NCI-H128 (cell line): ENCODE measurements at regions not wholly inside any gene's neighbourhood (a gene's known extent, or its start where the extent isn't known, plus 50 kb on each side); places are given as distances from the start of the nearest gene placed in this dataset.

Experiments used
- DNase-seq: peaks from one replicate; lab custom pipeline; 2025; ENCODE audit not compliant: unreplicated experiment; lab: John Stamatoyannopoulos, UW

DNA sequence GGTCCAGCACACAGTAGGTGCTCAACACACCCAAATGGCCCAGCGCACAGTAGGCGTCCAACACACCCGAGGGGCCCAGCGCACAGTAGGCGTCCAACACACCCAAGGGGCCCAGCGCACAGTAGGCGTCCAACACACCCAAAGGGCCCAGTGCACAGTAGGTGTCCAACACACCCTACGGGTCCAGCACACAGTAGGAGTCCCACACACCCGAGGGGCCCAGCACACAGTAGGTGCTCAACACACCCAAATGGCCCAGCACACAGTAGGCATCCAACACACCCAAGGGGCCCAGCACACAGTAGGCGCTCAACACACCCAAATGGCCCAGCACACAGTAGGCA, 80.8 kb downstream of the FOXL3 start:
- DNase-seq = no peak

DNA sequence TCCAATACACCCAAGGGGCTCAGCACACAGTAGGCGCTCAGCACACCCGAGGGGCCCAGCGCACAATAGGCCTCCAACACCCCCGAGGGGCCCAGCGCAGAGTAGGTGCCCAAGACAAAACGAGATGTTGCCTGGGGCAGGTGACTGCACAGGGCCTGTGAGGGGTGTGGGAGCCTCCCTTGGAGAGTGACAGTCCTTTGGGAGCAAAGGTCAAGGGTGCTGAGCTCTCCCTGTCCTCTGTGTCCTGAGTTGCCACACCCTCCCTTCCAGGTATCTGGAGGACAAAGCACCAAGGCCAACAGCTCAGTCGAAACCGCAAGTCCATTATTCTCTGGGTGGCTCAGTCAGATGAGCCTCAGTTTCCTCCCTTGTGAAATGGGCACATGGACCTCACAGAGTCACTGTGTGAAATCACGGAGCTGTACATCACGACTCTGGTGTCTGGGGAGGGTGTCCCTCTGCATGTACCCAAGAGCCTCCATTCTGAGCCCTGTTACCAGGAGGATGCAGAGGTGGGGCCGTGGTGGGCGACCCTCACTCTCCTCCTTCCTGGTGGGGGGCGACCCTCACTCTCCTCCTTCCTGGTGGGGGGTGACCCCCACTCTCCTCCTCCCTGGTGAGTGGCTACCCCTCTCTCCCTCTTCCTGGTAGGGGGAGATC, 81.3 kb downstream of the FOXL3 start:
- DNase-seq = no peak

DNA sequence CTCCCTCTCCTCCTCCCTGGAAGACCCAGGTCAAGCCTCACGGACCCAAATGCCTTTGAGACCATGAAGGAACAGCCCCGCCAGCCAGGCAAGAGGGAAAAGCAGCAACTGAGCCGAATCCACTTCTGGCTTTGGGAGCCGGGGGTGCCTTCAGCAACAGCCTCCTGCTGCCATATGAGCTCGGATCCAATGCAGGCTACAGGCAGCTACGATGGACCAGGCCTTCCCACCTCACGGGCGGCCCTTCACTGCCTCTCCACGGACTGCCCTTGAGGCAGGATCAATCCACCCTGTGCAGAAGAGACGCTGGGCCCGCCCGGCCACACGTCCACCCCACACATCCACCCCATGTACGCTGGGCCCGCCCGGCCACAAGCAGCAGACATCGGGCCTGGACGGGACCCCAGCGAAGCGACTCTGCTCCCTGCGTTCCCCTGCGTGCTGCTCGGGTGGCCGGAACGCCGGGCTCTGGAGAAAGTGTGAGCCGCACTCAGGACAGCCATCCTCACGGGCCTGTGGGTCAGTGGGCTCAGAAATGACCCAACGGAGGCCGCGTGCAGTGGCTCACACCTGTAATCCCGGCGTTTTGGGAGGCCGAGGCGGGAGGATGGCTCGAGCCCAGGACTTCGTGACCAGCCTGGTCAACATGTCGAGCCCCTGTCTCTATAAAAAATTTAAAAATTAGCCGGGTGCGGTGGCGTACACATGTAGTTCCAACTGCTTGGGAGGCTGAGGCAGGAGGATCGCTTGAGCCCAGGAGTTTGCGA, 82.0 kb downstream of the FOXL3 start:
- DNase-seq = no peak

DNA sequence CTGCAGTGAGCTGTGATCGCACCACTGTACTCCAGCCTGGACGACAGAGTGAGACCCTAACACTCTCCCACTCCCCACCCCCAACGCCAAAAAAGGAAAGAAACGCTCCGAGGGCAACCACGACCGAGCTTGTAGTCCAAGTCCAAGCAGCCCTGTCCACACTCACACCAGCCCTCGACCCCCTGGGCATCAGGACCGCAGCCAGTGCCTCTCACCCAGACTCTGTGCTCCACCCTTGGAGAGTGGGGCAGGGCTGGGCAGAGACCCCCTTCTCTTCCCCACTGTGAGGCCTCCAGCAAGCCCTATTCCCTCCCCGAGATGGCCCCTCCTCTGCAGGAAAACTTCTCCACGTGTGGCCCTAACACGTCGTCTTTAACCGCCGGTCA, 82.6 kb downstream of the FOXL3 start:
- DNase-seq = no peak

DNA sequence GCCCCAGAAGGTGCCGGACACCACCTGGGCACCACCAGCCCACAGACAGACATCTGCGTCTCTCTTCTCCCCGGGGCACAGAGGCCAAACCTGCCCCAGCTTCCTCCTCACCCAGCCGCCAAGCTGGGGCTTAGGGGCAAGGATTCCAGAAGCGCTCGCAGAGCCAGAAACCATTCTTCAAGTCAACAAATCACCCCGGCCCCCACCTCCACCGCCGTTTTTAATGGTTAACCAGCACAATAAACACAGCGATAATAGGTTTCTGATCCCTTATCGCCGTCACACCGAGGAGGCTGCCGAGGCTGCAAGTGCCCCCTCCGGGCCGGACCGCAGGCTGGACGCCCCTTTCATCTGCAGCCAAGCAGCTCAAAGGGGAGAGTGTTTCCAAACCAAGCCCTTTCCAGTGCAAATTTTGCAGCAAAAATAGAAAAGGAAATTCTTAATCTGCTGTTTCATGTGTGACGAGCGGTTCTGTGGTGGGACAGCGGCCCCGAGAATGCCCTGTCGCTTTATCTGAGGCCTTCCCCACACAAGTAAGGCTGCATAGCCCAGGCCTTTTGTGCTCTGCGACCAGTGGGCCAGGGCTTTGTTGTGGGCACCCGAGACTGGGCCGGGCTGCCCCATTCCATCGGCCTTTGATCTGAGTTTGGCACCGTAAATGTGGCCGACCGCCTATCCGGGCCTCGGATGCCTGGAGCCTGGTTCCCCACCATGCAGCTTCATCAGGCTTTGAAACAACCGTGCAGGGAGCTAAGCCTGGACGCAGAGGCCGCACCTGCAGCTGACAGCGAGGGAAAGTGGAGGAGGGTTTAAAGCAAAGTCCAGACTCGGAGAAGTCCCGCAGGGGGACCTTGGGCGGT, 83.2 kb downstream of the FOXL3 start:
- no peak for DNase-seq

DNA sequence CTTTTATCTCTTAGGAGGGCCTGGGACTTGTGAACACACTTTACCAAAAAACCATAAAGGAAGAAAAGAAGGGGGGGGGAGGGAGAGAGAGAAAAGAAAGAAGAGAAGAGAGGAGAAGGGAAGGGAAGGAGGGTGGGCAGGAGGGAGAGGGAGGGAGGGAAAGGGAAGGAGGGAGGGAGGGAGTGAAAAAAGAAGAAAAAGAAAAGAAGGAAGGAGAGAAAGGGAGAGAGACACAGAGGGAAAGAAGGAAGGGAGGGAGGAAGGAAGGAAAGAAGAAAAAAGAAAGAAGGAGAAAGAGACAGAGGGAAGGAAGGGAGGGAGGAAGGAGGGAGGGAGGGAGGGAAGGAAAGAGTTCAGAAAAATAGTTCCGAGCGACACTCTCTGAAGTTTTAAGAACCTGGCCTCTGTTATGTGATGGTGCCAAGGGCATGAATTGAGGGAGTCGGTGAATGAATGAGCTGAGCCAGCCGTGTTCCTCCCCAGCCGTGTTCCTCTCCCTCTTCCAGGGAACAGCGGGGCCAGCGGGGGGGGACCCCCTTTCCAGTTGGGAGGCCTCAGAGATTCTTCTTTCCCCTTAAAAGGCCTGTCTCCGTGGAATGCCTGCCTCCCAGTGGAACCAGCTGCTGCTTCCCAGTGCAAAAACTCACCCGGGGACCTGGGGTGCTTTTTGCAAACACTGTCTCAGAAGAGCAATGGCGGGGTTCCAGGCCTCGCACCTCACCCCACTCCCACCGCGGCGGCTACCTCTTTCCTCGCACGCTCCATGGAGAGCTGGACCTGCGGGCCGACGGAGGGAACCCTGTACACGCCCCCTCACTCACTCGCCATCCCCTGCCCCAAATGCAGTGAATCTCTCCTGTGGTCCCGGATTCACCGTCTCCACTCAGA, 84.1 kb downstream of the FOXL3 start:
- DNase-seq = no peak

DNA sequence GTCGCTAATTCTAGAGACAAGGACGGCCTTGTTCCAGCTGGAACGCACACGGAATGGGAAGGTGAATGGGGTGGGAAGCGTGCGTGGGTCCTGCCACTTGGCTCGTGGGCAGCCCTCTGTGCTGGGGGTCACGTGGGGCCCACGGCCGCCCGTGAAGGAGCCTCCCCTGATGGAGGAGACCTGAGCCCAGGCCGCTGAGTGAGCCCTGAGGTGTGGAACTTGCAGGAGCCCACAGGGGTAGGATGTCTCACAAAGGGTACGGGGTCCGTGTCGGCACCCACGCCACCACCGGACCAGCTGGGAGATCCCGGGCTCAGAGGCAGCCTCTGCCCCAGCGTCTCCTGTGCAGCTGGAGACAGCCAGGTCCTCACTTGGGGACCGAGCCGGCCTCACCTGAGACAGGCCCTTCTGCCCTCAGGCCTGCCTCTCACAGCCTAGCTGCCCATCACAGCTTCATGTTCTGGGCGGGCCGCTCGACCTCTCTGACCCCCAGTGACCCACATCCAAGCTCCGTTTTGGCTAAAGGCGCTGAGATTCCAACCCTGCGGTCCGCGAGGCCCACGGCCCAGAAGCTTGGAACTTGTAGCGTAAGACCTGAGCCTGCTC, 84.8 kb downstream of the FOXL3 start:
- DNase-seq = no peak

DNA sequence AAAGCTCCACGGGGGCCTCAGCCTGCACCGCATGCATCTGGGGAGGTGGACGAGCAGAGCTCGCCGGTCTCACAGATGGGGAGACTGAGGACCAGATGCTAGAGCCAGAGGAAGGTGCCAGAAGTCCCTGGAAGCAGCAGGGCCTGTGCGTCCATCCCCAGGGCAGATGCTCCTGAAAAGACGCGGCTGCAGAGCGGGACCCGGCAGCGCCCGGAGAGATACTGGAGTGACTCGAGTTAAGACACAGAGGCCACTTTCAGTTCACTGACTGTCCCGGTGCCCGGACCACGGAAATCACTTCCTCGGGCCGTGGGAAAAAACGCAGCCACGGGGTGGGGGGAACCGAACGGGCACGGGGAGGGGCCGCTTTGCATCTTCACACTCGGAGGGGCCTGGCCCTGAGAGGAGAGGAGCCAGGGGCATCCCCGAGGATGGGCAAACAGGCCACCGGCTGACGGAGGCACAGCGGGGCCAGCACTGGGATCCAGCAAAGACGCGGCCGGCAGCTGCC, 85.4 kb downstream of the FOXL3 start:
- DNase-seq = no peak

DNA sequence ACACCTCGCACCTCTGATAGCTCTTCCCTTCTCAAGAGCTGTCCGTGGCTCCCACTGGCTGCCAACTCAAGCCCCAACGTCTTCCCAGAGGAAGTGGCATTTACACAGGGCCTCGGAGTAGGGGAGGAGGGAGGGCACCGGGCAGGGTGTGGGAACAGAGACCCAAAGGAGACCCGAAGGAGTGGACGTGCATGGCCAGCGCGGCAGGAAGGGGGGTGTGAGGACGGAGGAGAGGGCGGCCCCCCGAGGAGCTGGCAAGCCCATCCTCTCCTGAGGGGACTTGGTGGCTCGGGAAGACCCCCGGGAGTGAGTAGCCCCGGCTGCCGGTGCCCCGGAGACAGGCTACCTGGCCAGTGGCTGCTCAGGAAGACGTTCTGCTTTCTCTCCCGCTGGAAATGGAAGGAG, 85.9 kb downstream of the FOXL3 start:
- no peak for DNase-seq

DNA sequence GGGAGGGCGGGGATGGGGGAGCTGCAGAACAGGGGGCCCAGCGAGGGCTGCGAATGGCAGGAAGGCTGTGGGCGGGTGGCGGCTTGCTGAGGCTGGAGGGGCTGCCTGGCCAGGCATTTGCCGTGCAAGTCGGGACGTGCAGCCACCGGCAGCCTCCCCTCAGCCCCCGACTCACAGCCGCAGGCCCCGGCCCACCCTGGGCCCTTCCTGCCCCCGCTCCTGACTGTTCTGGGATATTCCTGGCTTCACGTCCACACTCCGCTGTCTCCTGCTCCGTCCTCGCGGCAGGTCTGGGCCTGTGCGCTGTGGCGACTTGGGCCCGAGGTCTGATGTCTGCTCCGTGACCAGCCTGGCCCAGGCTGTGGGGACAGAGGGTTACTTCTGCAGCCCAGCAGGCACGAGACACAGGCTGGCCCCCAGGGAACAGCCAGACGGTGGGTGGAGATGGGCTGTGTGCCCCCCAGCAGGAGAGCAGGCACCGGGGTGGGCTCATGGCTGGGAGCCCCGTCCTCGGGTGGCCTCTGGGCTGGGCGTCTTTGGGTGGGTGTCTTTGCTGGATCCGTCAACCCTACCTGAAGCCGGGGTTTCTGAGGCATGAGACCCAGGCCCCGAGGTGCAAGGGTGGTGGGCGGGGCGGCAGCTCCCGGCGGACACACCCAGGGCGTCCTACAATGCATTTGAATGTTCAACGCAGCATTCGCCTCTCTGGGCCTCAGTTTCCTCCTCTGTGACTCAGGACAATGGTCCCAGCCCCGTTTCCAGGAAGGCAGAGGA, 86.5 kb downstream of the FOXL3 start:
- DNase-seq = no peak

DNA sequence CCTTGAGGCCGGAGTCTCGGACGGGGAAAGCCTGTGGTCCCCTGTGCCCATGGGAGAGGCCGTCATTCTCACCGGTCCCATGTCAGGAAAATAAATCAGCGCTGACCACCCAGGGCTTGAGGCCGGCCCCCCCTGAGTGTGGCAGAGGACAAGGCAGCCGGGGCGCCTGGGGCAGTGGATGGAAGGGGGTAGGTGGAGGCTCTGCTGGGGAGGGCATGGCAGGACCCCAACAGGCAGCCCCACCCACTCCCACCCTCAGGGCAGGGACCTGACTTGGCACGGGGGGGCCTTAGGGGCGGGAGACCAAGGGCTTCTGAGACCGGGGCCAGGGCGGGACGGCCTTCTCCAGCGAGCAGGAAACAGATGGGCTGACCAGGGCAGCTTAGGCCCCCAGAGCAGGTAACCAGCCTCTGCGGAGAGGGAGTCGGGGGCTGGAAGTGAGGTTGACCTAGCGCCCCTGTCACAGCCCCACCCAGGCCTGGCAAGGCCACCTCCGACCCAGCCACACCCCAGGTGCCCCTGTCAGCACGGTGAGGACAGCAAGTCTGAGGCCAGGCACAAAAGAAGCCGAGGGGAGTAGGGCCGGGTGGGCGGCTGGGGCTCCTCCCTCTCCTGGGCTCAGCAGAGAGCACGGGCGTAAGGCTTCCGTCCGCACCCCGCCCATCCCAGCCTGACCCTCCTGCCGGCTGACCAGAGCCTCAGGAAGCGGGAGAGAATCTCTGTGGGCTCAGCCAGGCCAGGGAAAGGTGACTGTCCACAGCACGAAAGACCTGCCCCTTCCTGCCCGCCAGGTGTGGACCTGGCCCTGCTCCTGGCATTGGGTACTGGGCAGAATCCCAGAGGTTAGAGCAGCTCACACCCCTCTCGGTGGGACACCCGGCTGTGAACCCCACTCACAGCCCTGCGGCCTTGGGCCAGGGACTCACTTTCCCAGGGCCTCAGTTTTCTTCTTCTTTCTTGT, 87.4 kb downstream of the FOXL3 start:
- no peak for DNase-seq

DNA sequence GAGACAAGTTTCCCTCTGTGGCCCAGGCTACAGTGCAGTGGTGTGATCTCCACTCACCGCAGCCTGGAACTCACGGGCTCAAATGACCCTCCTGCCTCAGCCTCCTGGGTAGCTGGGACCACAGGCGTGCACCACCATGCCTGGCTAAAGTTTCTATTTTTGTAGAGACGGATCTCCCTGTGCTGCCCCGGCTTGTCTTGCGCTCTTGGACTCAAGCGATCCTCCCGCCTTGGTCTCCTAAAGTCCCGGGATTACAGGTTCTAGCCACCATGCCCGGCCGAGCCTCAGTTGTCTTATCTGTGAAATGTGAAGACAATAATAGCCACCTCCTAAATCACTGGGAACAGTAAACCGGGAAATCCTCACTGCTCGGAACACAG, 88.1 kb downstream of the FOXL3 start:
- DNase-seq = no peak

DNA sequence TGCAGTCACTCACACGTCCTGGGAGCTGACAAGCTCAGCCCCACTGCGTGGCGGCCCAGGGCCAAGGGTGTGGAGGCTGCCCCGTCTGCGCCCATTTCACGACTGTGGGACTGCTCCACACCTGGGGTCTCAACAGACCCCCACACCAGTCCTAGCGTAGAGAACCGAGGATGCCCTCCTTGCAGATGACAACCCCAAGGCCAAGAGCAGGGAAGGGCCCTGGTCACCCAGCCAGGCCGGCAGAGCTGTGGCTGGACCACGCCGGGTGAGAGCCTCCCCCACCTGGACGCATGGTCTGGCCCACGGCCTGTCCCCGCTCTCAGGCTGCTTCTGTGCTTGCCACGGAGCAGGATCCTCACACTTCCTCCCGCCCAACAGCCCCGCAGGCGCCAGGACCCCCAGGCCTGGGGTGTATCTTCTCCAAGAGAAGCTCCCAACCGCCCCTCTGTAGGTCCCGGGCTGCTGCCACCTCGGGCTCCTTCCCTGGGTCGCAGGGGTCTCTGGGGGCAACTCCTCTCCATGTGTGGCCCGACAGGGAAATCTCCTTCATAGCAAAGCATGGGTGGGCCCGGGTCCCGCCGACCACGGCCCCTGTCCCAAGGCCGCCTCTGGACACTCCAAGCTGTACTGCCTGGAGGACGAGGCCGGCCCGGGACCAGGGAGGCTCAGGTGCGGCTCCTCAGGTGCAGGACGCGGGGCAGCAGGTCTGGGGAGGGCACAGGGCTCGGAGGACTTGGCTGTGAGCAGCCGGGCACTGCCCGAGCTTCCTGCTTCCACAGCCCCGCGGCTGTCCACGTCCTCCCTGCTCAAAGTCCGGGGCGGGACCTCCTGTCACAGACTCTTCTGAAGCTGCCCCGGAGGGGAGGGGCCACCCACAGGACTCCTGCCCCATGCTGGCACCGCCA, 88.8 kb downstream of the FOXL3 start:
- DNase-seq = no peak

DNA sequence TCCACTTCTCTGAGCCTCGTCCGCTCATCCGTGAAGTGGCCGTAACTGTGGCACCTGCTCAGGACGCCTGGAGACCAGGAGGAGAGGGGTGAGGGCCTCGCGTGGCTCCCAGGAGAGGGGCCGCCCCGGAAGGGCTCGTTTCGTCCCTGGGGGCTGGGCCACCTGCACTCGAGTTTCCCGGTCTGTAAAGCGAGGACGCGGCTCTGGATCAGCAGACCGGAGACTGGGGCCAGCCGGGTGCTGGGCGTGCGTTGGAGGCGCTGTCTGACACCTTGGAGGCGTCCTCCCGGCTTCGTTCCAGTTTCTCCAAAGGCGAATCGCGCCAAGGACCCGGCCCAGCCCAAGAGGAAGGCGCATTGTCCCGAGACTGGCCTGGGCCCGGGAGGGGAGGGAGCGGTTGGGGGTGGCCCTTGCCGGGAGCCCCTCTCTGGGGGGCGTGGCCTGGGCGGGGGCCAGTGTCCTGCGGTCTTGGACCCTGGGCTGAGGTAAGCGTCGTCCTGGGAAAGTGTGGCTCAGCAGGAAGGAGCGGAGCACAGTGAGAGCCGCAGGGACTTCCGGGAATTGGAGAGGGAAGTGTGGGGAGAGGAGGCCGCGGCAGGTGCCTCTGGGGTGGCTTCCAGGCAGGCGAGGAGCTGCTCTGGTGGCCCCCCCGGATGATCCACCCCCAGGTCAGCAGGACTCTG, 89.6 kb downstream of the FOXL3 start:
- no peak for DNase-seq

DNA sequence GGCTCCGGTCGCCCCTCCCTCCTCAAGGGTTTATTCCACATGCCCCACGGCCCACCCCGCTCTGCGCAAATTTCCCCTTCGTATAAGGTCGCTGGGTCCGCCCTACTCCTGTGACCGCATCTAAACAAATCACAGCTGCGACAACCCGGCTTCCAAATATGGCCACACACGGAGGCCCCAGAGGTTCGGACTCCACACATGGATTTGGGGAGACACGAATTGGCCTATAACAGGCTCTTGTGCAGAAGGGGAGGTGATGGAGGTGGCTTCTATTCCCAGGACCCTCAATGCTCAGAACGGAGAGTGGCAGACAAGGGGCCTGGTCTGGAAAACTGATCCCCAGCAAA, 90.1 kb downstream of the FOXL3 start:
- no peak for DNase-seq

DNA sequence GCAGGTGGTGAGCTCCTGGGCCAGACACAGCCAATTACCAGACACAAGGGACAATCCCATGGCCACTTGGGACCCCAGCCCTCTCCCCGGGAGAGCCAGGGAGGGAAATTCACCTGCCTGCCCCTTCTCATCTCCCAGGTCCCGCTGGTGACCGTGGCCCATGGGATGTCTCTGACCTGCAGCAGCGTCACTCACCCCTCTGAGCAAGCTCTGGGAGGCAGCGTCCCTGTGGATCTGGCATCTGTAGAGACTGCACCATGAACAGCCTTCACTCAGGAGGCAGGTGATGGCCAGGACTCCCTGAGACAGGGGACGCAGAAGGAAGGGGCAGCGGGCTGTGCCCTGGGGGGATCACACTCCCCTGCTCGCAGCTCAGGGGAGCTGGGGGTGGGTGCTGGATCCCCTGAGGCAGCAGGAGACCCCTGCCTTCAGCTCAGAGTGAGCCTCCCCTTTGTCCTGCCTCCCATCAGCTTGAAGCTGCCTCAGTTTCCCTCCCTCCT, 90.8 kb downstream of the FOXL3 start:
- DNase-seq = no peak
